ENCODE measurements at regions not wholly inside any gene's neighbourhood (a gene's known extent, or its start where the extent isn't known, plus 50 kb on each side); places are given as distances from the start of the nearest gene placed in this dataset.
"Not testable (repeated sequence)": the region's sequence is repeated elsewhere in the genome, so short reads cannot be mapped to it uniquely, and the experiment has no call there.

- DNase-seq (ENCODE audit: low spot score) = no peak
These were observed 978.5 kb downstream of the TBC1D32 start for GRCh38 chr6:120355822-120356221.

- no peak for DNase-seq (ENCODE audit: low spot score)
These were observed 979.7 kb downstream of the TBC1D32 start for GRCh38 chr6:120354452-120355098.

- no peak for DNase-seq (ENCODE audit: low spot score)
These were observed 981.8 kb downstream of the TBC1D32 start for GRCh38 chr6:120352491-120352890.

GRCh38 chr6:120348926-120349325 is 985.4 kb downstream of the TBC1D32 start:
- no peak for DNase-seq (ENCODE audit: low spot score)

- DNase-seq (ENCODE audit: low spot score) = no peak
These were observed 979.0 kb upstream of the MAN1A1 start for GRCh38 chr6:120328521-120328920.

- no peak for DNase-seq (ENCODE audit: low spot score)
These were observed 971.1 kb upstream of the MAN1A1 start for GRCh38 chr6:120320481-120321162.

GRCh38 chr6:120304223-120304622 is 954.7 kb upstream of the MAN1A1 start:
- DNase-seq (ENCODE audit: low spot score) = no peak

GRCh38 chr6:120303527-120303926 is 954.0 kb upstream of the MAN1A1 start:
- DNase-seq (ENCODE audit: low spot score) = no peak

- no peak for DNase-seq (ENCODE audit: low spot score)
These were observed 952.5 kb upstream of the MAN1A1 start for GRCh38 chr6:120302041-120302440.

- no peak for DNase-seq (ENCODE audit: low spot score)
These were observed 941.4 kb upstream of the MAN1A1 start for GRCh38 chr6:120290964-120291363.

GRCh38 chr6:120282005-120282404 is 932.4 kb upstream of the MAN1A1 start:
- DNase-seq (ENCODE audit: low spot score) = no peak

- no peak for DNase-seq (ENCODE audit: low spot score)
These were observed 930.1 kb upstream of the MAN1A1 start for GRCh38 chr6:120279466-120280167.

- DNase-seq (ENCODE audit: low spot score) = no peak
These were observed 929.3 kb upstream of the MAN1A1 start for GRCh38 chr6:120278689-120279396.

- no peak for DNase-seq (ENCODE audit: low spot score)
These were observed 925.0 kb upstream of the MAN1A1 start for GRCh38 chr6:120274547-120274946.

GRCh38 chr6:120273411-120273810 is 923.9 kb upstream of the MAN1A1 start:
- no peak for DNase-seq (ENCODE audit: low spot score)

- DNase-seq (ENCODE audit: low spot score) = no peak
These were observed 922.5 kb upstream of the MAN1A1 start for GRCh38 chr6:120272038-120272437.

GRCh38 chr6:120268256-120268655 is 918.7 kb upstream of the MAN1A1 start:
- DNase-seq (ENCODE audit: low spot score) = not testable (repeated sequence)

GRCh38 chr6:120262354-120262753 is 912.8 kb upstream of the MAN1A1 start:
- no peak for DNase-seq (ENCODE audit: low spot score)

GRCh38 chr6:120260636-120261035 is 911.1 kb upstream of the MAN1A1 start:
- no peak for DNase-seq (ENCODE audit: low spot score)

GRCh38 chr6:120254651-120255050 is 905.1 kb upstream of the MAN1A1 start:
- DNase-seq (ENCODE audit: low spot score) = no peak

- no peak for DNase-seq (ENCODE audit: low spot score)
These were observed 898.9 kb upstream of the MAN1A1 start for GRCh38 chr6:120248451-120248850.

GRCh38 chr6:120237221-120237620 is 887.7 kb upstream of the MAN1A1 start:
- DNase-seq (ENCODE audit: low spot score) = no peak

- DNase-seq (ENCODE audit: low spot score) = no peak
These were observed 880.4 kb upstream of the MAN1A1 start for GRCh38 chr6:120230008-120230407.
